Calu3 (cell line): ENCODE measurements at regions not wholly inside any gene's neighbourhood (a gene's known extent, or its start where the extent isn't known, plus 50 kb on each side); places are given as distances from the start of the nearest gene placed in this dataset.

Experiments
- BruUV-seq: library from RNA; stranded (reverse); fragments of 400-500 nt; replicated peaks from 2 replicates; lab custom pipeline; 2021; lab: Mats Ljungman, UMichigan
- CTCF ChIA-PET: fragments of 300-600 bp; sonication (Branson Sonifier 250); formaldehyde crosslinking; loops from one replicate; lab custom pipeline; 2022; ENCODE audit warnings: antibody characterized with exemption; lab: Charles Lee
- DNase-seq: peaks from one replicate; pipeline ENCODE4 v3.0.0; 2022
- H3K27ac Mint-ChIP-seq: one replicate; pipeline ENCODE4 v1.8.0; 2022; ENCODE audit warnings: mixed read lengths; ENCODE audit not compliant: unreplicated experiment
- H3K27me3 Mint-ChIP-seq: one replicate; pipeline ENCODE4 v1.8.0; 2022; ENCODE audit warnings: mixed read lengths; ENCODE audit not compliant: unreplicated experiment
- H3K36me3 Mint-ChIP-seq: one replicate; pipeline ENCODE4 v1.8.0; 2022; ENCODE audit warnings: mild to moderate bottlenecking, moderate library complexity, mixed read lengths; ENCODE audit not compliant: insufficient read depth, unreplicated experiment
- H3K4me1 Mint-ChIP-seq: one replicate; pipeline ENCODE4 v1.8.0; 2022; ENCODE audit warnings: mild to moderate bottlenecking, low read depth, mixed read lengths; ENCODE audit not compliant: unreplicated experiment
- H3K4me3 Mint-ChIP-seq: one replicate; pipeline ENCODE4 v1.8.0; 2022; ENCODE audit warnings: mild to moderate bottlenecking, low read depth, moderate library complexity, mixed read lengths; ENCODE audit not compliant: unreplicated experiment
- H3K9me3 Mint-ChIP-seq: one replicate; pipeline ENCODE4 v1.8.0; 2022; ENCODE audit warnings: low read depth, mixed read lengths; ENCODE audit not compliant: unreplicated experiment
- intact Hi-C: fragments of 100-400 bp; cut with micrococcal nuclease; formaldehyde crosslinking; loops from one replicate; pipeline ENCODE4 v1.10.0; 2022; ENCODE audit not compliant: unreplicated experiment
- TF ChIP-seq, protein P1 (sequence below): fragments of 200-600 bp; IDR thresholded peaks from one replicate; pipeline ENCODE4 v1.8.0; 2022; ENCODE audit warnings: antibody characterized with exemption; ENCODE audit not compliant: unreplicated experiment

DNA sequence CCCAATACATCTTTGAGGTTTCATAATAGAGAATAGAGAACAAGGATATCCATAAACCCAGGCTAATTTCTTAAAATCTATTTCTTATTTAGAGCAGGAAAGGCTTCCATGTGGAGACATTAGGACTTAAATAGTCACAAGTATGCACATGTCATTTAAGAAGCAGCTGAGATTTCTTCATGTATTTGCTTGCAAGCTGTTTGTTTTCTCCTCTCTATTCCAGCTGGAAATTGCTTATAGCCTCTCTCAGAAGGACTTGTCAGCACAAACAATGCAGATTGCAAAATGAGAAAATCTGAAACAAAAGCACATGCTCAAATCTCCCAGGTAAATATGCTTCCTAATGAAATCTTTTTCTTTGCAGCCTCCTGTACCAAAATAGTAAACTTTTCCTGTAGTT is 1473.1 kb downstream of the CDH8 start:
- CTCF ChIA-PET: no interaction called here
- Mint-ChIP-seq H3K27ac (no peak overlapping the region), H3K27me3 (no peaks in the 10 kb centered on the region), H3K4me3 (no peak overlapping the region), H3K9me3 (peaks cover 14% of the 10 kb centered on the region), H3K36me3 (no peaks in the 10 kb centered on the region), H3K4me1 (no peaks in the 10 kb centered on the region)
- TF ChIP-seq, protein P1, sequence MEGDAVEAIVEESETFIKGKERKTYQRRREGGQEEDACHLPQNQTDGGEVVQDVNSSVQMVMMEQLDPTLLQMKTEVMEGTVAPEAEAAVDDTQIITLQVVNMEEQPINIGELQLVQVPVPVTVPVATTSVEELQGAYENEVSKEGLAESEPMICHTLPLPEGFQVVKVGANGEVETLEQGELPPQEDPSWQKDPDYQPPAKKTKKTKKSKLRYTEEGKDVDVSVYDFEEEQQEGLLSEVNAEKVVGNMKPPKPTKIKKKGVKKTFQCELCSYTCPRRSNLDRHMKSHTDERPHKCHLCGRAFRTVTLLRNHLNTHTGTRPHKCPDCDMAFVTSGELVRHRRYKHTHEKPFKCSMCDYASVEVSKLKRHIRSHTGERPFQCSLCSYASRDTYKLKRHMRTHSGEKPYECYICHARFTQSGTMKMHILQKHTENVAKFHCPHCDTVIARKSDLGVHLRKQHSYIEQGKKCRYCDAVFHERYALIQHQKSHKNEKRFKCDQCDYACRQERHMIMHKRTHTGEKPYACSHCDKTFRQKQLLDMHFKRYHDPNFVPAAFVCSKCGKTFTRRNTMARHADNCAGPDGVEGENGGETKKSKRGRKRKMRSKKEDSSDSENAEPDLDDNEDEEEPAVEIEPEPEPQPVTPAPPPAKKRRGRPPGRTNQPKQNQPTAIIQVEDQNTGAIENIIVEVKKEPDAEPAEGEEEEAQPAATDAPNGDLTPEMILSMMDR: no peak
- intact Hi-C loops: no loop called here
- DNase-seq: no peak
- no TSS peak for BruUV-seq

- Mint-ChIP-seq H3K36me3 (no peaks in the 10 kb centered on the region), H3K4me1 (no peaks in the 10 kb centered on the region), H3K9me3 (peaks cover 22% of the 10 kb centered on the region), H3K27me3 (no peaks in the 10 kb centered on the region), H3K27ac (no peak overlapping the region), H3K4me3 (no peak overlapping the region)
- no TSS peak for BruUV-seq
- no peak for DNase-seq
- intact Hi-C loops: no loop called here
- TF ChIP-seq, protein P1: no peak
- CTCF ChIA-PET: no interaction called here
These were observed 1477.3 kb downstream of the CDH8 start for GRCh38 chr16:60558936-60559335.

DNA sequence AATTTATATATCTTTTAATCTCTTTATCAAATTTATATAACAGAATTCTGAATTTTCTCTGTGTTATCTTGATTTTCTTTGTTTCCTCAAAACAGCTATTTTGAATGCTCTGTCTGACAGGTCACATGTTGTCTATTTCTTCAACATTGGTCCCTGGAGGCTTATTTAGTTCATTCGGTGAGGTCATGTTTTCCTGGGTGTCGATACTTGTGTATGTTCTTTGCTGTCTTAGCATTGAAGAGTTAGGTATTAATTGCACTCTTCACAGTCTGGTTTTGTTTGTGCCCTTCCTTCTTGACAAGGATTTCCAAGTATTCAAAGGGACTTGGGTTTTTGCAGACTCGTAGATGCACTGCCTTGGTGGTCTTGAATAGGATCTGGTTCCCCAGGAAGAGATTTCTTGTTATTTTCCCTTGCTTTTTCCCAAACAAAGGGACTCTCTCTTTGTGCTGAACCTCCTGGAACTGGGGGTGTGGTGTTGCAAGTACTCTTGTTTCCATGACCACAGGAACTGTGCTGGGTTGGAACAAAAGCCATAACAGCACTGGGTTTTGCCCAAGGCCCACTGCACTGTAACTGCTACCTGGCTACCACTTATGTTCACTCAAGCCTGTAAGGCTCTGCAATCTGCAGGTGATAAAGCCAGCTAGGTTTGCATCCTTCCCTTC is 1483.0 kb downstream of the CDH8 start:
- no peaks in the 10 kb centered on the region for H3K36me3 Mint-ChIP-seq
- BruUV-seq: no TSS peak
- no peak overlapping the region for H3K27ac Mint-ChIP-seq

GRCh38 chr16:60541535-60541934 is 1494.7 kb downstream of the CDH8 start:
- intact Hi-C loops: no loop called here
- H3K4me1 Mint-ChIP-seq: no peaks in the 10 kb centered on the region
- no TSS peak for BruUV-seq
- TF ChIP-seq, protein P1: no peak
- CTCF ChIA-PET: no interaction called here
- no peak overlapping the region for H3K27ac Mint-ChIP-seq
- no peaks in the 10 kb centered on the region for H3K36me3 Mint-ChIP-seq
- peaks cover 8% of the 10 kb centered on the region for H3K9me3 Mint-ChIP-seq
- no peak for DNase-seq
- no peaks in the 10 kb centered on the region for H3K27me3 Mint-ChIP-seq
- H3K4me3 Mint-ChIP-seq: no peak overlapping the region

More for the DNA sequence above, 1483.0 kb downstream of the CDH8 start:
- intact Hi-C loops: no loop called here
- H3K27me3 Mint-ChIP-seq: no peaks in the 10 kb centered on the region
- CTCF ChIA-PET: no interaction called here
- H3K4me3 Mint-ChIP-seq: no peak overlapping the region
- TF ChIP-seq, protein P1: no peak
- peaks cover 28% of the 10 kb centered on the region for H3K9me3 Mint-ChIP-seq
- H3K4me1 Mint-ChIP-seq: no peaks in the 10 kb centered on the region
- DNase-seq: no peak
